KG1 (cell line): ENCODE measurements at regions not wholly inside any gene's neighbourhood (a gene's known extent, or its start where the extent isn't known, plus 50 kb on each side); places are given as distances from the start of the nearest gene placed in this dataset.

ENCODE experiments used
- DNase-seq: peaks from one replicate; lab custom pipeline; 2025; lab: John Stamatoyannopoulos, UW

GRCh38 chr4:43781125-43781524 is 667.5 kb downstream of the KCTD8 start:
- DNase-seq: no peak

- no peak for DNase-seq
Observed at GRCh38 chr4:43782391-43782790, 666.2 kb downstream of the KCTD8 start.

- no peak for DNase-seq
Observed at GRCh38 chr4:43816116-43816515, 632.5 kb downstream of the KCTD8 start.

- no peak for DNase-seq
Observed at GRCh38 chr4:43822621-43823020, 626.0 kb downstream of the KCTD8 start.

GRCh38 chr4:43835869-43836268 is 612.7 kb downstream of the KCTD8 start:
- no peak for DNase-seq

GRCh38 chr4:43837171-43837570 is 611.4 kb downstream of the KCTD8 start:
- DNase-seq: no peak

GRCh38 chr4:43837604-43838003 is 611.0 kb downstream of the KCTD8 start:
- no peak for DNase-seq

GRCh38 chr4:43842594-43842993 is 606.0 kb downstream of the KCTD8 start:
- DNase-seq: no peak

GRCh38 chr4:43843501-43843900 is 605.1 kb downstream of the KCTD8 start:
- DNase-seq: no peak

GRCh38 chr4:43846111-43846587 is 602.5 kb downstream of the KCTD8 start:
- no peak for DNase-seq

- DNase-seq: no peak
Observed at GRCh38 chr4:43853565-43854264, 594.9 kb downstream of the KCTD8 start.

- no peak for DNase-seq
Observed at GRCh38 chr4:43855283-43855682, 593.3 kb downstream of the KCTD8 start.

GRCh38 chr4:43864616-43865146 is 583.9 kb downstream of the KCTD8 start:
- no peak for DNase-seq

- no peak for DNase-seq
Observed at GRCh38 chr4:43867908-43868307, 580.7 kb downstream of the KCTD8 start.

GRCh38 chr4:43875655-43876054 is 573.0 kb downstream of the KCTD8 start:
- no peak for DNase-seq

GRCh38 chr4:43882470-43882869 is 566.1 kb downstream of the KCTD8 start:
- no peak for DNase-seq

- no peak for DNase-seq
Observed at GRCh38 chr4:43886196-43886595, 562.4 kb downstream of the KCTD8 start.

- no peak for DNase-seq
Observed at GRCh38 chr4:43898836-43899235, 549.8 kb downstream of the KCTD8 start.

GRCh38 chr4:43903456-43903855 is 545.2 kb downstream of the KCTD8 start:
- DNase-seq: no peak

GRCh38 chr4:43918377-43918776 is 530.2 kb downstream of the KCTD8 start:
- no peak for DNase-seq

GRCh38 chr4:43932448-43932847 is 516.2 kb downstream of the KCTD8 start:
- no peak for DNase-seq

GRCh38 chr4:43943998-43944397 is 504.6 kb downstream of the KCTD8 start:
- DNase-seq: no peak

GRCh38 chr4:43959976-43960375 is 488.6 kb downstream of the KCTD8 start:
- DNase-seq: no peak

GRCh38 chr4:43968011-43968410 is 480.6 kb downstream of the KCTD8 start:
- no peak for DNase-seq
